ENCODE measurements at regions not wholly inside any gene's neighbourhood (a gene's known extent, or its start where the extent isn't known, plus 50 kb on each side); places are given as distances from the start of the nearest gene placed in this dataset.

GRCh38 chr7:131867461-131867860 lies 311.0 kb upstream of the PODXL start:
- Mint-ChIP-seq H3K36me3 (ENCODE audit: low read depth) (no peaks in the 10 kb centered on the region), H3K9me3 (no peaks in the 10 kb centered on the region), H3K27ac (no peak overlapping the region), H3K27me3 (peaks cover 23% of the 10 kb centered on the region), H3K4me1 (ENCODE audit: low read depth) (no peaks in the 10 kb centered on the region), H3K4me3 (no peak overlapping the region)
- Histone ChIP-seq H3K9me3 (ENCODE audit: control insufficient read depth in 1 of 2, insufficient read depth in 1 of 2, low read length in 2 of 2) (peaks cover 0 to 4% of the 10 kb centered on the region in 2 experiments), H3K4me3 (ENCODE audit: low read length) (no peak overlapping the region), H3K36me3 (ENCODE audit: insufficient read depth, low read length) (no peaks in the 10 kb centered on the region), H3K27ac (ENCODE audit: low read depth in 1 of 2, low read length in 2 of 2) (no peak overlapping the region), H3K27me3 (ENCODE audit: control insufficient read depth in 1 of 2, insufficient read depth in 2 of 2, low read length in 2 of 2) (no peaks in the 10 kb centered on the region), H3K4me1 (ENCODE audit: insufficient read depth, low read length) (no peaks in the 10 kb centered on the region)
- ChIA-PET CTCF (interaction anchor here (0.6 kb wide), 1 partner anchor 8 kb away, joined by 3 read pairs; no protein-coding TSS in a partner anchor), POLR2A (no interaction called here)
- ATAC-seq (ENCODE audit: poor library complexity) (no peak), DNase-seq (no peak)
- intact Hi-C loops (cut with DNase I, micrococcal nuclease) = no loop called here
- no peak for TF ChIP-seq CTCF (IDR thresholded peaks at IDR 0.05)

DNA sequence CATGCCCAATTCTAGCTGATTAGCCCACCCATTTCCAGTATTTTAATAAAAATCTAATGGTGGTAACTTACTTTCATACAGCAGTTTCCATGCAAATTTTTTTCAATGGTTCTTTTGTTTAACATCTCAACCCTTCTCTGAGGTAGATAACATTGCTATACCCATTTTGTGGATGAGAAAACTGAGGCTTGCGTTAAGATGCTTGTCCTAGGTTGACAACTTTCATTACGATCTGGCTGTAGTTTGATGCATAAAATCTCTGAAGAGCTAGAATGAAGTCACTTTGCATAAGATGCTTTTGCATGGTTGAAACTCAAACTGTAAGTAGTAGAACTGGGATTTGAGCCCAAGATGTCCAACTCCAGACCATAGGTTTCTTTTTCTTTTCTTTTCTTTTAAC lies 309.5 kb upstream of the PODXL start:
- Histone ChIP-seq H3K4me1 (ENCODE audit: insufficient read depth, low read length) (no peaks in the 10 kb centered on the region), H3K9me3 (ENCODE audit: control insufficient read depth in 1 of 2, insufficient read depth in 1 of 2, low read length in 2 of 2) (no peaks in the 10 kb centered on the region), H3K27me3 (ENCODE audit: control insufficient read depth in 1 of 2, insufficient read depth in 2 of 2, low read length in 2 of 2) (no peaks in the 10 kb centered on the region), H3K36me3 (ENCODE audit: insufficient read depth, low read length) (no peaks in the 10 kb centered on the region), H3K4me3 (ENCODE audit: low read length) (no peak overlapping the region), H3K27ac (ENCODE audit: low read depth in 1 of 2, low read length in 2 of 2) (no peak overlapping the region)
- no peak for TF ChIP-seq CTCF (IDR thresholded peaks at IDR 0.05)
- no peak for DNase-seq
- H3K9me3 Mint-ChIP-seq = no peaks in the 10 kb centered on the region
- no peaks in the 10 kb centered on the region for H3K36me3 Mint-ChIP-seq (ENCODE audit: low read depth)
- no peaks in the 10 kb centered on the region for H3K4me1 Mint-ChIP-seq (ENCODE audit: low read depth)
- CTCF ChIA-PET = no interaction called here
- H3K4me3 Mint-ChIP-seq = no peak overlapping the region
- no peak for ATAC-seq (ENCODE audit: poor library complexity)
- POLR2A ChIA-PET = no interaction called here
- H3K27me3 Mint-ChIP-seq = peaks cover 15% of the 10 kb centered on the region
- no peak overlapping the region for H3K27ac Mint-ChIP-seq
- intact Hi-C loops (cut with DNase I, micrococcal nuclease) = no loop called here

GRCh38 chr7:131861620-131862346 lies 305.4 kb upstream of the PODXL start:
- no peak overlapping the region for H3K4me3 ChIP-seq (ENCODE audit: low read length)
- intact Hi-C loops (cut with DNase I, micrococcal nuclease) = no loop called here
- no peaks in the 10 kb centered on the region for H3K36me3 ChIP-seq (ENCODE audit: insufficient read depth, low read length)
- no peak for TF ChIP-seq CTCF (IDR thresholded peaks at IDR 0.05)
- H3K27ac ChIP-seq (ENCODE audit: low read depth in 1 of 2, low read length in 2 of 2) = no peak overlapping the region
- ChIA-PET POLR2A (no interaction called here), CTCF (no interaction called here)
- H3K9me3 Mint-ChIP-seq = no peaks in the 10 kb centered on the region
- H3K9me3 ChIP-seq (ENCODE audit: control insufficient read depth in 1 of 2, insufficient read depth in 1 of 2, low read length in 2 of 2) = no peaks in the 10 kb centered on the region
- ATAC-seq (ENCODE audit: poor library complexity) = no peak
- H3K27ac Mint-ChIP-seq = no peak overlapping the region
- no peaks in the 10 kb centered on the region for H3K27me3 ChIP-seq (ENCODE audit: control insufficient read depth in 1 of 2, insufficient read depth in 2 of 2, low read length in 2 of 2)
- no peak overlapping the region for H3K4me3 Mint-ChIP-seq
- H3K27me3 Mint-ChIP-seq = peaks cover 6% of the 10 kb centered on the region
- DNase-seq = no peak
- no peaks in the 10 kb centered on the region for H3K4me1 Mint-ChIP-seq (ENCODE audit: low read depth)
- H3K4me1 ChIP-seq (ENCODE audit: insufficient read depth, low read length) = no peaks in the 10 kb centered on the region
- H3K36me3 Mint-ChIP-seq (ENCODE audit: low read depth) = no peaks in the 10 kb centered on the region
